Neural crest cell (in vitro differentiated cells): ENCODE measurements at regions not wholly inside any gene's neighbourhood (a gene's known extent, or its start where the extent isn't known, plus 50 kb on each side); places are given as distances from the start of the nearest gene placed in this dataset.
"Not testable (repeated sequence)": the region's sequence is repeated elsewhere in the genome, so short reads cannot be mapped to it uniquely, and the experiment has no call there.

Experiments used
- DNase-seq: peaks from one replicate; pipeline ENCODE4 v3.0.0; 2021; ENCODE audit warnings: low read depth, mixed read lengths, low spot score
- H3K27ac Mint-ChIP-seq: one replicate; pipeline ENCODE4 v1.8.0; 2021; ENCODE audit warnings: mild to moderate bottlenecking, mixed read lengths; ENCODE audit not compliant: unreplicated experiment
- H3K27me3 Mint-ChIP-seq: 2 replicates; pipeline ENCODE4 v1.8.0; 2021; ENCODE audit warnings: low read depth, mild to moderate bottlenecking, mixed read lengths
- H3K36me3 Mint-ChIP-seq: 2 replicates; pipeline ENCODE4 v1.8.0; 2021; ENCODE audit warnings: low read depth, mild to moderate bottlenecking, mixed read lengths
- H3K4me1 Mint-ChIP-seq: 2 replicates; pipeline ENCODE4 v1.8.0; 2021; ENCODE audit warnings: mixed read lengths
- H3K4me3 Mint-ChIP-seq: one replicate; pipeline ENCODE4 v1.8.0; 2021; ENCODE audit warnings: mild to moderate bottlenecking, mixed read lengths
- H3K9me3 Mint-ChIP-seq: 2 replicates; pipeline ENCODE4 v1.8.0; 2021; ENCODE audit warnings: mixed read lengths
- TF ChIP-seq, protein P1 (sequence below): fragments of 200-600 bp; sonication (generic); conservative IDR thresholded peaks from 2 replicates; pipeline ENCODE4 v1.5.0; 2021; ENCODE audit warnings: antibody characterized with exemption, mild to moderate bottlenecking

DNA sequence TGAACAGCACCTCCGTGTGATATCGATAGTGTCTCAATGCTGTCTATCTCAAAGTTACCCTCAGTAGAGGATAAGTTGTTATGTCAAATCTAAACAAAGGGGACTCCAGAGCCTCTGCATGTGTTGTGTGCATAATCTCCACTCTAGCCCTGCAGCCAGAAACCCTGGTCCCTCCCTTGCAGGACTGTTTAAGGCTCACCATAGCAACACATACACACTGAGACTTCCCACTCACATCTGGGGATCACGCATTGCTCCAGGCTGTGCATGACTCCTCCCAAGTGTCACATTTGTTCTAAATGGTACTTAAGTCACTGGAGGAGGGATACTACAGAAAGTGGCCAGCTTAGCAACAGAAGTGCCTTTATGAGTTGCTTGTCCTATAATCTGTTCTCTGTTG lies 258.6 kb upstream of the CRIM1 start:
- Mint-ChIP-seq H3K36me3 (peaks cover 13% of the 10 kb centered on the region), H3K27me3 (no peaks in the 10 kb centered on the region), H3K27ac (no peak overlapping the region), H3K4me1 (no peaks in the 10 kb centered on the region), H3K9me3 (peaks cover 25% of the 10 kb centered on the region), H3K4me3 (no peak overlapping the region)
- DNase-seq = no peak
- TF ChIP-seq, protein P1, sequence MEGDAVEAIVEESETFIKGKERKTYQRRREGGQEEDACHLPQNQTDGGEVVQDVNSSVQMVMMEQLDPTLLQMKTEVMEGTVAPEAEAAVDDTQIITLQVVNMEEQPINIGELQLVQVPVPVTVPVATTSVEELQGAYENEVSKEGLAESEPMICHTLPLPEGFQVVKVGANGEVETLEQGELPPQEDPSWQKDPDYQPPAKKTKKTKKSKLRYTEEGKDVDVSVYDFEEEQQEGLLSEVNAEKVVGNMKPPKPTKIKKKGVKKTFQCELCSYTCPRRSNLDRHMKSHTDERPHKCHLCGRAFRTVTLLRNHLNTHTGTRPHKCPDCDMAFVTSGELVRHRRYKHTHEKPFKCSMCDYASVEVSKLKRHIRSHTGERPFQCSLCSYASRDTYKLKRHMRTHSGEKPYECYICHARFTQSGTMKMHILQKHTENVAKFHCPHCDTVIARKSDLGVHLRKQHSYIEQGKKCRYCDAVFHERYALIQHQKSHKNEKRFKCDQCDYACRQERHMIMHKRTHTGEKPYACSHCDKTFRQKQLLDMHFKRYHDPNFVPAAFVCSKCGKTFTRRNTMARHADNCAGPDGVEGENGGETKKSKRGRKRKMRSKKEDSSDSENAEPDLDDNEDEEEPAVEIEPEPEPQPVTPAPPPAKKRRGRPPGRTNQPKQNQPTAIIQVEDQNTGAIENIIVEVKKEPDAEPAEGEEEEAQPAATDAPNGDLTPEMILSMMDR = no peak

GRCh38 chr2:36091844-36092741 lies 263.5 kb upstream of the CRIM1 start:
- DNase-seq, H3K27me3 Mint-ChIP-seq, H3K27ac Mint-ChIP-seq, H3K4me1 Mint-ChIP-seq, H3K4me3 Mint-ChIP-seq: not testable (repeated sequence)
- H3K9me3 Mint-ChIP-seq = peaks cover 29% of the 10 kb centered on the region
- H3K36me3 Mint-ChIP-seq = peaks cover 16% of the 10 kb centered on the region

GRCh38 chr2:36088716-36089328 lies 266.8 kb upstream of the CRIM1 start:
- Mint-ChIP-seq H3K4me3 (no peak overlapping the region), H3K9me3 (peaks cover 13% of the 10 kb centered on the region), H3K36me3 (peaks cover 14% of the 10 kb centered on the region), H3K27me3 (no peaks in the 10 kb centered on the region), H3K4me1 (no peaks in the 10 kb centered on the region), H3K27ac (no peak overlapping the region)
- DNase-seq = no peak
- TF ChIP-seq, protein P1 = no peak

DNA sequence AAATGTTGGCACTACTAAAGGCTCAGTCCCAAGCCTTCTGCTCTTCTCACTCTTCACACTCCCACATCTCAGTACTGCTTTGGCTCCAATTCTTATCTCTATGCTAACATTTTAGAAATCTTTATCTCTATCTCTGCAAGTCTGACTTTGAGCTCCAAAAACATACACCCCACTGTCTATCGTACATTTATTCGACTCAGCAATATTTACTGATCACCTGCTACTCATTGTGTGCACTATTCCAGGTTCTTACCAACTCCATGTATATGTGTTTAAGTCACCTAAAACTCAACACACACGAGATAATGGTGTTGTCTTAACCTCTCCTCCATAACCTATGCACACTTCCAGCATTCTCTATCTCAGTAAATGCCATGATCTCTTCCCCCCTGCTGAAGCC lies 268.2 kb upstream of the CRIM1 start:
- Mint-ChIP-seq H3K4me3 (no peak overlapping the region), H3K36me3 (peaks cover 8% of the 10 kb centered on the region), H3K4me1 (no peaks in the 10 kb centered on the region), H3K27ac (no peak overlapping the region), H3K9me3 (peaks cover 8% of the 10 kb centered on the region), H3K27me3 (no peaks in the 10 kb centered on the region)
- TF ChIP-seq, protein P1 = no peak
- DNase-seq = no peak

DNA sequence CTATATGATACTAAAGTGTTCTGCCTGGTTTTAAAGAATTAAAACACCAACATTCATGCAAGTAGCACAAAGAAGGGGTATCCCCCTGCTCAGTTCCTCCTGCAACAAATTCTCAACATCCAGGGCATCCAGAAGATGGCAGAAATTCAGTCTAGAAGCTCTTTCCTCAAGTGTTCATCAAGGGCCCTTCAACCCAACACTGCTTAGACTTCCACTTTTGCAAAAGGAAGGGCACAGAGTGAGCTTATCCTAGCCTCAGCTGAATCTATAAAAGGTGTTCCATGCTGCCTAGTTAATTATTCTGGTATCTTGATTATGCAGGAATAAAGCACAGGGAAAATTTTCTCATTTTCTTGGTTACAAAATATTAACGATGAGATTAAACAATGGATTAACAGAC lies 275.8 kb upstream of the CRIM1 start:
- Mint-ChIP-seq H3K36me3 (no peaks in the 10 kb centered on the region), H3K27ac (no peak overlapping the region), H3K9me3 (no peaks in the 10 kb centered on the region), H3K4me3 (no peak overlapping the region), H3K27me3 (no peaks in the 10 kb centered on the region), H3K4me1 (no peaks in the 10 kb centered on the region)
- no peak for DNase-seq
- TF ChIP-seq, protein P1 = no peak

DNA sequence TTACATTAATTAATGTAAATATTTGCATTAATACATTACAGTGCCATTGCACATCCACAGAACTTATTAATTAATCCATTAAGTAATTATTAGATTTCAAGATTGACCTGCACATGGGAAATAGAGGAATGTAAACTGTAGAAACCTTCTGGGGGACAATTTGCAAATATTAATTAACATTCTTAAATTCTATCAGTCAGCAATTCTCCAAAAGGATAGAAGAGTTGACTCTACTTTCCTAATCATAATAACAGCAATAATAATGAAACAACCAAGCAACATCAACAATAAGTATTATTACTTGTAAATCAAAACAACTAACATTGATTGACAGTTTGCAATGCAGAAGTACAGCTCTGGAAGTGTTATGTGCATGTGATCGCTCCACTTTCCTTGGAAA lies 281.6 kb upstream of the CRIM1 start:
- TF ChIP-seq, protein P1 = no peak
- Mint-ChIP-seq H3K4me1 (no peaks in the 10 kb centered on the region), H3K4me3 (no peak overlapping the region), H3K27ac (no peak overlapping the region), H3K9me3 (no peaks in the 10 kb centered on the region), H3K27me3 (no peaks in the 10 kb centered on the region), H3K36me3 (no peaks in the 10 kb centered on the region)
- DNase-seq = no peak
